Left lung (tissue), 4 donors: ENCODE measurements at regions not wholly inside any gene's neighbourhood (a gene's known extent, or its start where the extent isn't known, plus 50 kb on each side); places are given as distances from the start of the nearest gene placed in this dataset.

Experiments
- ATAC-seq: fragments of 200-7000 bp; cut with Tn5 transposase; one replicate; pipeline ENCODE4 v1.9.1; 2020; ENCODE audit warnings: moderate library complexity
- DNase-seq, 4 donors: peaks; one replicate each; pipeline ENCODE4 v3.0.0-alpha.2; 2013 to 2020
- H3K27ac ChIP-seq, 2 donors: fragments of 200-600 bp; sonication (generic) in 1 of 2; one replicate each; pipeline versions ENCODE4 v1.5.0 to v1.8.0; 2020 to 2021
- H3K27me3 ChIP-seq, 2 donors: fragments of 200-600 bp; sonication (generic) in 1 of 2; one replicate each; pipeline versions ENCODE4 v1.5.0 to v1.8.0; 2020 to 2021
- H3K36me3 ChIP-seq, 2 donors: fragments of 200-600 bp; sonication (generic) in 1 of 2; one replicate each; pipeline versions ENCODE4 v1.5.0 to v1.8.0; 2020 to 2021
- H3K4me1 ChIP-seq, 2 donors: fragments of 200-600 bp; one replicate each; pipeline ENCODE4 v1.8.0; 2021
- H3K4me3 ChIP-seq, 2 donors: fragments of 200-600 bp; sonication (generic) in 1 of 2; one replicate each; pipeline versions ENCODE4 v1.5.0 to v1.8.0; 2020 to 2021; ENCODE audit warnings: mild to moderate bottlenecking in 1 of 2
- H3K9me3 ChIP-seq, 2 donors: fragments of 200-600 bp; sonication (generic) in 1 of 2; one replicate each; pipeline versions ENCODE4 v1.5.0 to v1.8.0; 2020 to 2021
- intact Hi-C, 2 donors: fragments of 100-400 bp; cut with DNase I; formaldehyde crosslinking; loops; one replicate each; pipeline versions ENCODE4 v1.11.2 to v1.14.2; 2022
- TF ChIP-seq, protein P1 (sequence below), 2 donors: fragments of 200-600 bp; sonication (generic) in 1 of 2; IDR thresholded peaks; one replicate each; pipeline versions ENCODE4 v1.5.0 to v1.8.0; 2021; ENCODE audit warnings: antibody characterized with exemption in 2 of 2
- donor health status: DM: no; HTN: yes; CAD: no.
- donor health status: DM: no; HTN: no; CAD: no.

GRCh38 chr4:159476886-159477285 is 374.0 kb downstream of the RAPGEF2 start:
- Histone ChIP-seq H3K4me1 (no peaks in the 10 kb centered on the region), H3K4me3 (no peak overlapping the region), H3K27me3 (no peaks in the 10 kb centered on the region), H3K27ac (no peak overlapping the region), H3K36me3 (no peaks in the 10 kb centered on the region), H3K9me3 (no peaks in the 10 kb centered on the region)
- intact Hi-C loops = no loop called here
- TF ChIP-seq, protein P1, sequence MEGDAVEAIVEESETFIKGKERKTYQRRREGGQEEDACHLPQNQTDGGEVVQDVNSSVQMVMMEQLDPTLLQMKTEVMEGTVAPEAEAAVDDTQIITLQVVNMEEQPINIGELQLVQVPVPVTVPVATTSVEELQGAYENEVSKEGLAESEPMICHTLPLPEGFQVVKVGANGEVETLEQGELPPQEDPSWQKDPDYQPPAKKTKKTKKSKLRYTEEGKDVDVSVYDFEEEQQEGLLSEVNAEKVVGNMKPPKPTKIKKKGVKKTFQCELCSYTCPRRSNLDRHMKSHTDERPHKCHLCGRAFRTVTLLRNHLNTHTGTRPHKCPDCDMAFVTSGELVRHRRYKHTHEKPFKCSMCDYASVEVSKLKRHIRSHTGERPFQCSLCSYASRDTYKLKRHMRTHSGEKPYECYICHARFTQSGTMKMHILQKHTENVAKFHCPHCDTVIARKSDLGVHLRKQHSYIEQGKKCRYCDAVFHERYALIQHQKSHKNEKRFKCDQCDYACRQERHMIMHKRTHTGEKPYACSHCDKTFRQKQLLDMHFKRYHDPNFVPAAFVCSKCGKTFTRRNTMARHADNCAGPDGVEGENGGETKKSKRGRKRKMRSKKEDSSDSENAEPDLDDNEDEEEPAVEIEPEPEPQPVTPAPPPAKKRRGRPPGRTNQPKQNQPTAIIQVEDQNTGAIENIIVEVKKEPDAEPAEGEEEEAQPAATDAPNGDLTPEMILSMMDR (IDR thresholded peaks at IDR 0.05) = no peak
- ATAC-seq (no peak), DNase-seq (no peak)

DNA sequence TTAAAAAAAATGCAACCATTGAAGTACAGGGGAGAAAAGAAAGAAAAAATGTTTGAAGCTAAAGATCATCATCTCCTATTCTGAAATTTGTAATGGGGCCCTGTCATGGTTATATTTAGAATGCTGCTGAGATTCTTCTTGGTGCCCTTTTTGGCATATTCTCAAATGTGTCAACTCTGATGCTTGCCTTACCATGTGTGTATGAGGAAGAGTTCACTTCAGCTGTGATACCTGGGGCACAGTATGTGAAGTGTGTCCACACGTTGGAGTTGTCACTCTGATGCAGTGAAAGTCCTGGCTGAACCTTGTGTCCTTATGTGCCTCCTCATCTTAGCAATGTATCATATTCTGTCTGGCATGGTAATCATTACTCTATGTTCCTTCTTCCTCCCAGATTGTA is 377.9 kb downstream of the RAPGEF2 start:
- TF ChIP-seq, protein P1 (IDR thresholded peaks at IDR 0.05) = no peak
- Histone ChIP-seq H3K4me1 (no peaks in the 10 kb centered on the region), H3K27ac (no peak overlapping the region), H3K36me3 (no peaks in the 10 kb centered on the region), H3K4me3 (no peak overlapping the region), H3K27me3 (no peaks in the 10 kb centered on the region), H3K9me3 (no peaks in the 10 kb centered on the region)
- DNase-seq = no peak
- no peak for ATAC-seq
- intact Hi-C loops = no loop called here

- no peaks in the 10 kb centered on the region for H3K36me3 ChIP-seq
- intact Hi-C loops = no loop called here
- no peak overlapping the region for H3K27ac ChIP-seq
- no peaks in the 10 kb centered on the region for H3K4me1 ChIP-seq
- no peak for DNase-seq
- TF ChIP-seq, protein P1 (IDR thresholded peaks at IDR 0.05) = no peak
- H3K9me3 ChIP-seq = no peaks in the 10 kb centered on the region
- H3K4me3 ChIP-seq = no peak overlapping the region
- no peaks in the 10 kb centered on the region for H3K27me3 ChIP-seq
- ATAC-seq = no peak
Measured at GRCh38 chr4:159481936-159482335, 379.1 kb downstream of the RAPGEF2 start.

- Histone ChIP-seq H3K27me3 (peaks cover 0 to 10% of the 10 kb centered on the region in 2 donors), H3K4me1 (peaks cover 0 to 3% of the 10 kb centered on the region in 2 donors), H3K27ac (no peak overlapping the region), H3K9me3 (no peaks in the 10 kb centered on the region), H3K4me3 (no peak overlapping the region), H3K36me3 (no peaks in the 10 kb centered on the region)
- ATAC-seq = no peak
- intact Hi-C loops = no loop called here
- DNase-seq = no peak
- TF ChIP-seq, protein P1 (IDR thresholded peaks at IDR 0.05) = no peak
Measured at GRCh38 chr4:159483110-159483781, 380.4 kb downstream of the RAPGEF2 start.

- no peak for DNase-seq
- Histone ChIP-seq H3K9me3 (no peaks in the 10 kb centered on the region), H3K27me3 (peaks cover 0 to 10% of the 10 kb centered on the region in 2 donors), H3K4me3 (no peak overlapping the region), H3K27ac (no peak overlapping the region), H3K36me3 (no peaks in the 10 kb centered on the region), H3K4me1 (peaks cover 0 to 3% of the 10 kb centered on the region in 2 donors)
- no peak for ATAC-seq
- intact Hi-C loops = no loop called here
- TF ChIP-seq, protein P1 (IDR thresholded peaks at IDR 0.05) = no peak
Measured at GRCh38 chr4:159483782-159484741, 381.2 kb downstream of the RAPGEF2 start.
